ENCODE measurements at regions not wholly inside any gene's neighbourhood (a gene's known extent, or its start where the extent isn't known, plus 50 kb on each side); places are given as distances from the start of the nearest gene placed in this dataset.

- H3K27ac ChIP-seq (ENCODE audit: low read depth in 1 of 2, low read length in 2 of 2): no peak overlapping the region
- no peak for DNase-seq (ENCODE audit: low spot score)
- no peaks in the 10 kb centered on the region for H3K36me3 ChIP-seq (ENCODE audit: control insufficient read depth in 4 of 4, insufficient read depth in 3 of 4, low read depth in 1 of 4, low read length in 3 of 4)
- H3K9me3 ChIP-seq (ENCODE audit: control insufficient read depth in 4 of 4, low read length in 3 of 4): no peaks in the 10 kb centered on the region
- no peak overlapping the region for H3K9ac ChIP-seq (ENCODE audit: low read depth in 1 of 2, low read length in 2 of 2)
- H3K27me3 ChIP-seq (ENCODE audit: control insufficient read depth in 4 of 4, insufficient read depth in 4 of 4, low read length in 3 of 4): no peaks in the 10 kb centered on the region
- TF ChIP-seq GABPA (IDR thresholded peaks at IDR 0.05 in 1 of 2, conservative IDR thresholded peaks at IDR 0.05 in 1 of 2) (no peak), RAD21 (IDR thresholded peaks at IDR 0.05) (no peak), NR2F2 (IDR thresholded peaks at IDR 0.05) (no peak), EGR1 (IDR thresholded peaks at IDR 0.05; ENCODE audit: low read depth in 2 of 2) (no peak), TAF1 (conservative IDR thresholded peaks at IDR 0.05) (no peak), FOXA1 (IDR thresholded peaks at IDR 0.05) (no peak)
- no peaks in the 10 kb centered on the region for H3K4me1 ChIP-seq (ENCODE audit: control insufficient read depth in 4 of 4, insufficient read depth in 4 of 4, low read length in 3 of 4)
- WGBS: 77% methylated on average over 1 of the region's 1 CpG
- H3K4me3 ChIP-seq (ENCODE audit: low read depth in 1 of 3, low read length in 3 of 3): no peak overlapping the region
These were observed 328.9 kb upstream of the PPP2R3A start for GRCh38 chr3:135636596-135636995.

- Histone ChIP-seq H3K36me3 (ENCODE audit: control insufficient read depth in 4 of 4, insufficient read depth in 3 of 4, low read depth in 1 of 4, low read length in 3 of 4) (no peaks in the 10 kb centered on the region), H3K4me3 (ENCODE audit: low read depth in 1 of 3, low read length in 3 of 3) (no peak overlapping the region), H3K9ac (ENCODE audit: low read depth in 1 of 2, low read length in 2 of 2) (no peak overlapping the region), H3K4me1 (ENCODE audit: control insufficient read depth in 4 of 4, insufficient read depth in 4 of 4, low read length in 3 of 4) (no peaks in the 10 kb centered on the region), H3K9me3 (ENCODE audit: control insufficient read depth in 4 of 4, low read length in 3 of 4) (no peaks in the 10 kb centered on the region), H3K27ac (ENCODE audit: low read depth in 1 of 2, low read length in 2 of 2) (no peak overlapping the region), H3K27me3 (ENCODE audit: control insufficient read depth in 4 of 4, insufficient read depth in 4 of 4, low read length in 3 of 4) (no peaks in the 10 kb centered on the region)
- whole genome bisulfite sequencing: 82% methylated on average over 3 of the region's 3 CpGs
- no peak for DNase-seq (ENCODE audit: low spot score)
- no peak for TF ChIP-seq HNF4A (conservative IDR thresholded peaks at IDR 0.05)
- no peak for TF ChIP-seq GABPA (IDR thresholded peaks at IDR 0.05 in 1 of 2, conservative IDR thresholded peaks at IDR 0.05 in 1 of 2)
- TF ChIP-seq REST (IDR thresholded peaks at IDR 0.05): no peak
- no peak for TF ChIP-seq ATF3 (IDR thresholded peaks at IDR 0.05)
- no peak for TF ChIP-seq JUND (IDR thresholded peaks at IDR 0.05)
- TF ChIP-seq CTCF (IDR thresholded peaks at IDR 0.05; ENCODE audit: low read depth, low read length, missing input control): no peak
- no peak for TF ChIP-seq HNF4G (IDR thresholded peaks at IDR 0.05)
- no peak for TF ChIP-seq YY1 (IDR thresholded peaks at IDR 0.05)
These were observed 328.5 kb upstream of the PPP2R3A start for GRCh38 chr3:135637013-135637412.

- Histone ChIP-seq H3K4me3 (ENCODE audit: low read depth in 1 of 3, low read length in 3 of 3) (no peak overlapping the region), H3K27ac (ENCODE audit: low read depth in 1 of 2, low read length in 2 of 2) (no peak overlapping the region), H3K9me3 (ENCODE audit: control insufficient read depth in 4 of 4, low read length in 3 of 4) (no peaks in the 10 kb centered on the region), H3K9ac (ENCODE audit: low read depth in 1 of 2, low read length in 2 of 2) (no peak overlapping the region), H3K27me3 (ENCODE audit: control insufficient read depth in 4 of 4, insufficient read depth in 4 of 4, low read length in 3 of 4) (no peaks in the 10 kb centered on the region), H3K4me1 (ENCODE audit: control insufficient read depth in 4 of 4, insufficient read depth in 4 of 4, low read length in 3 of 4) (no peaks in the 10 kb centered on the region), H3K36me3 (ENCODE audit: control insufficient read depth in 4 of 4, insufficient read depth in 3 of 4, low read depth in 1 of 4, low read length in 3 of 4) (no peaks in the 10 kb centered on the region)
- no peak for DNase-seq (ENCODE audit: low spot score)
- no peak for TF ChIP-seq CTCF (IDR thresholded peaks at IDR 0.05; ENCODE audit: low read depth, low read length, missing input control)
- TF ChIP-seq YY1 (IDR thresholded peaks at IDR 0.05): no peak
- no peak for TF ChIP-seq RAD21 (IDR thresholded peaks at IDR 0.05)
- TF ChIP-seq JUND (IDR thresholded peaks at IDR 0.05): no peak
- TF ChIP-seq FOXA1 (IDR thresholded peaks at IDR 0.05): no peak
- no peak for TF ChIP-seq ATF3 (IDR thresholded peaks at IDR 0.05)
- no peak for TF ChIP-seq EGR1 (IDR thresholded peaks at IDR 0.05; ENCODE audit: low read depth in 2 of 2)
- no peak for TF ChIP-seq FOXA2 (IDR thresholded peaks at IDR 0.05)
- no peak for TF ChIP-seq HNF4G (IDR thresholded peaks at IDR 0.05)
- no peak for TF ChIP-seq HNF4A (conservative IDR thresholded peaks at IDR 0.05)
- no peak for TF ChIP-seq NR2F2 (IDR thresholded peaks at IDR 0.05)
- TF ChIP-seq REST (IDR thresholded peaks at IDR 0.05): no peak
- no peak for TF ChIP-seq GABPA (IDR thresholded peaks at IDR 0.05 in 1 of 2, conservative IDR thresholded peaks at IDR 0.05 in 1 of 2)
- TF ChIP-seq RXRA (IDR thresholded peaks at IDR 0.05): no peak
- no peak for TF ChIP-seq TAF1 (conservative IDR thresholded peaks at IDR 0.05)
These were observed 323.8 kb upstream of the PPP2R3A start for GRCh38 chr3:135641761-135642160.

Data from liver (tissue), 8 donors.